Gastroesophageal sphincter (tissue), 2 donors: ENCODE measurements at regions not wholly inside any gene's neighbourhood (a gene's known extent, or its start where the extent isn't known, plus 50 kb on each side); places are given as distances from the start of the nearest gene placed in this dataset.

Experiments
- EP300 ChIP-seq: sonication (generic); formaldehyde crosslinking; IDR thresholded peaks from one replicate; pipeline ENCODE4 v1.6.1; 2017; ENCODE audit warnings: antibody characterized with exemption, mild to moderate bottlenecking
- POLR2A ChIP-seq, 2 donors: fragments of 450-650 bp; IDR thresholded peaks; one replicate each; pipeline ENCODE4 v1.6.1; 2017; ENCODE audit warnings: antibody characterized with exemption in 2 of 2, mild to moderate bottlenecking in 2 of 2, moderate library complexity in 1 of 2

DNA sequence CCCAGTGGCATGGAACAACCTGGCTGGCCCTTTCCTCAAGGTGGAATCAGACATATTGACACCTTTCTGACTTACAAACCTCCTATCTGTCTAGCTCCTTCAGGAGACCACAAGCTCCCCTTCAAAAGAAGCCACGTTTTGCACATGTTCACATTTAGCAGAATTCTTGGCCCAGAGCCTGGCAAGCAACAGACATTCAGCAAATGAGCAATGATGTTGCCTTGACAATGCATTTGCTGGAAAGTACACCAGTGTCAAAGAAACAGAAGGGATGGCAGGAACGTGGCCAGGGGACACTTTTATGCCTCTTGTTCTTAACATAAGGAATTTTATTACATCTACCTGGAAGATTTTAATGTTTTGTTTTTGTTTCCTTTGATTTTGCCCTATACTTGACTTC, 85.5 kb upstream of the FGF14 start:
- no peak for TF ChIP-seq EP300
- no peak for TF ChIP-seq POLR2A (IDR thresholded peaks at IDR 0.05)
